HG03108 (cell line): ENCODE measurements at regions not wholly inside any gene's neighbourhood (a gene's known extent, or its start where the extent isn't known, plus 50 kb on each side); places are given as distances from the start of the nearest gene placed in this dataset.
"Not testable (repeated sequence)": the region's sequence is repeated elsewhere in the genome, so short reads cannot be mapped to it uniquely, and the experiment has no call there.

Source experiments
- ATAC-seq: cut with Tn5 transposase; IDR thresholded peaks from one replicate; pipeline ENCODE4 v1.9.1; 2021; ENCODE audit warnings: moderate library complexity; ENCODE audit not compliant: unreplicated experiment

DNA sequence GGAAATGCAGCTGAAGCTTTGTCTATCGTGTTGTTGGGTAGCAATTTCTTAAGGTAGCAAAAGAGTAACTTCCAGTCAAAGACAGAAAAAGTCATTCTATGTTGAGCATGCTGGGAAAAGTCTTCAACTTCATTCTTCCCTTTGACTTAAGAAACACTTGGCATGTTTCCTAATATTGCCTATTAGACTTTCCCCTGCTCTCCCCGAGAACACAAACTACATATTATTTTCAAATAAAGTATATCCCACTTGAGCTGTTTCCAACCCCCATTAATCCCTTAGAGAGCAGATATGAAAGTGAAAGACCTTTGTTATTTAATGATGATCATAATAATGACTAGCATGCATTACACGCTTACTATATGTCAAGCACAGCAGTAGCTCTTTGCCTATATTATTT, 136.0 kb upstream of the SPOPL start:
- no peak for ATAC-seq

DNA sequence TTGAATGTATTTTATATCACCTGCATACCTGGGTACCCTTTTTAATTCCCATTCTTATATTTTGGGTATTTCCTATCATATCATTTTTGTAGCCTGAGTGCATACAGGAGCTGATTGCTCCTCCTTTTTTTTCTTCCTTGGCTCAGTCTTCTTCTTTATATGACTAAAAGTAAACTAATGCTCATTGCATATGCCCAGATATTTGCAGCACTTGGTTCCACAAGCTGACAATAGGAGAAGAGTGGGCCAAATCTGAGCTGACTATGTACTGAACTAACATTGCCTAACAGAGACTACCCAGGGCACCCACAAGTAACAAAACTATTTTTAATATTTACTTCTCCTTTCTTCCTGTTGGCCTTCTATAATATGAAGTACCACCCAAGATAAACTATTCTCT, 131.7 kb upstream of the SPOPL start:
- no peak for ATAC-seq

DNA sequence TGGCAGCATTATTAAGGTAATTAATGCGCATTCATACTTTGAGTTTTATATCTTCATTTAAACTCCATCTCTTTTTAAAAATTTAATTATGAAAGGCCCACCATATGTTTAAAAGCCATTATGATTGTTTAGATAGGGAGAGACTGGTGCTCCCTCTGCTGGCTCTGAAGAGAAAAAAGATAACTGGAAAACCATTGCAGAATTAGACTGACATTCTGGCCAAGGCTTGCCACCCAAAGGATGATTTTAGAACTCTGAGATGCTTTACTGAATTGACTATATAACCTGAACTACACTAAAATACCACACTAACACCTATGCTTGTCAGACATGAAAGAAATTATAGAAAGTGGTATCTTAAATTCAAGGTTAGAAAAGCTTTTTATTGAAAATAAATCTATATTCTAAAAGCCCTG, 127.6 kb upstream of the SPOPL start:
- ATAC-seq = peak; percentile 64

DNA sequence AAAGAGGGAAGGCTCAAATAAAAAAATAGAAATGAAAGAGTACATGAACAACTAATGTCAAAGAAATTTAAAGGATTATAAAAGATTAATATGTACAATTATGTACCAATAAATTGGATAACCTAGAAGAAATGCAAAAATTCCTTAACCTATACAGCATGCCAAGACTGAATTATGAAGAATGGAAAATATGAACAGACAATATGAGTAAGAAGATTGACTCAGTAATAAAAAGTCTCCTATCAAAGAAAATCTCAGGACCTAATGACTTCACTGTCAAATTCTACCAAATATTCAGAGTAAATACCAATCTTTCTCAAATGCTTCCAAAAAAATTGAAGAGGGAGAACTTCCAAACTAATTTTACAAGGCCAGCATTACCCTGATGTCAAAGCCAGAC, 120.2 kb upstream of the SPOPL start:
- ATAC-seq = no peak

DNA sequence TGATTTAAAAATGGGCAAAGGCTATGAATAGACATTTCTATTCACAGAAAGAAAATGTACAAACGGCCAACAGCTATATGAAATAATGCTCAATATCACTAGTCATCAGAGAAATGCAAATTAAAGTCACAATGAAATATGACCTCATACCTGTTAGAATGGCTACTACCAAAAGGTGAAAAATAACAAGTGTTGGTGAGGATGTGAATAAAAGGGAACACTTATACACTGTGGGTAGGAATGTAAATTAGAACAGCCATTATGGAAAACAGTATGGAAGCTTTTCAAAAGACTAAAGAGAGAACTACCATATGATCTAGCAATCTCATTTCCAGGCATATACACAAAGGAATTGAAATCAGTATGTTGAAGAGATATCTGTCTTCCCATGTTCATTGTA, 118.9 kb upstream of the SPOPL start:
- ATAC-seq = no peak

DNA sequence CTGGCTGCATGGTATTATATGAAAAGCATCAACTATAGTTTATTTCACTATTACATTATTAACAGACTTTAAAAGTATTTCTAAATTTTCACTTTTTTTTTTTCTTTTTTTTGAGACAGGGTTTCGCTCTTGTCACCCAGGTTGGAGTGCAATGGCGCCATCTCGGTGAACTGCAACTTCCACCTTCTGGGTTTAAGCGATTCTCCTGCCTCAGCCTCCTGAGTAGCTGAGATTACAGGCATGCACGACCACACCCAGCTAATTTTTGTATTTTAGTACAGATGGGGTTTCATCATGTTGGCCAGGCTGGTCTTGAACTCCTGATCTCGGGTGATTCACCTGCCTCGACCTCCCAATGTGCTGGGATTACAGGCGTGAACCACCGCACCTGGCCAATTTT, 115.4 kb upstream of the SPOPL start:
- ATAC-seq = not testable (repeated sequence)

DNA sequence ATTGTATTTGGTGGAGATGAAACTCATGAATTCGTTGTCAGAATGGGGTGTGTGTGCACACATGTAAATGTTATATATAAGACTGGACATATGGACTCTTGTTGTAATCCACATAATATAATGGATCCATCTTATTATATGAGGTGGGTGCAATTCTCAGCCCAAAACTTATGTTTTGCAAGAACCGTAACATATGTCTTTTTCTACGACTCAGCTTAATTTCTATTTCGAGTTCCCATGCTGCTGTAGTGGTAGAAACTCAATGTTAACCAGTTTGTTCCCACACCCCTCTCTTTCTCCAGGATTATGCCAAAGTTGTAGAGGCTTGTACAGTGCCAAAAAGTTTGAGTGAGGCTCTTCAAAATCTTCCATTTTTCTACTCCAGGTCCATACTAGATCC, 112.5 kb upstream of the SPOPL start:
- ATAC-seq = no peak

DNA sequence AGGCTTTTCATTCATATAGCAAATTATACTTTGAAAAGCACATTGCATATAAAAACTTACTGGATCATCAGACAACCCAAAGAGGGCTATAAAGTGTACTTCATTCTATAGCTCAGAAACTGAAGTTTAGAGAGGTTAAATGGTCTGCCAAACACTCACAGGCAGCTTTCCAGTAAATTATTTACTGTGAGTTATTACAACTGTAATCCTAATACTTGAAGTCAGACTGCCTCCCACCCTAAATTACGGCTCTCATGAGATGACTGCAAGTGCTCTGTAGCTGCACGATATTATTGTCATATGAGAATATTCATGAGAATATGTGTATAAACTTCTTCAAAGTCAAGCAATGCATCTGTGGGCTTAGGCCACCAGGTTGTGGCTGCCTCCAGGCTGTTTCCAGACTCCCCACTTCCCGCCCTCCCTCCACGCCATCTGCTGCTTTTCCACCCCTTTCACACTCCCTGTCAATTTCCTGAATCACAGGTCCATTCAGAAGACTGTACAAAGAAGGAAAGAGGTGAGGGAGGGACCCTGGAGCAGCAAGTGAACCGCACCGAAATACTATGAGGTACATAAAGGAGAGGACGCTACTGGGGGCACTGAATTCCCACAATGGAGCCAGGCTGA, 111.1 kb upstream of the SPOPL start:
- ATAC-seq = no peak

DNA sequence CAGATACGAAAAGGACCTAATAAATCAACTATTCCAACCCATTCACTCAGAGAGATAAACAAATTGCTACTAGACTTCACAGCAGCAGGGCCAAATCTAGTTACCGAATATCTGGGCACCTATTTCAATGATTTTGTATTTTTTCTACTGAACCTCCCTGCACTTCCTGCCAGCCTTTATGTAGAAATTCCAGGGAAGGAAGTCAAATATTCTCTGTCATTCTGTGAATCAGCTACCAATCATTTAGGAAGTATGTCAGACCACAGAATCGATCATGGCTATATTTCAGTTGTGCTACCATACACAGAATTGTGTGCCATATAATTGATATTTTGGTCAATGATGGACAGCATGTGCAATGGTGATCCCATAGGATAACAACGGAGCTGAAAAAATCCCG, 109.6 kb upstream of the SPOPL start:
- no peak for ATAC-seq

DNA sequence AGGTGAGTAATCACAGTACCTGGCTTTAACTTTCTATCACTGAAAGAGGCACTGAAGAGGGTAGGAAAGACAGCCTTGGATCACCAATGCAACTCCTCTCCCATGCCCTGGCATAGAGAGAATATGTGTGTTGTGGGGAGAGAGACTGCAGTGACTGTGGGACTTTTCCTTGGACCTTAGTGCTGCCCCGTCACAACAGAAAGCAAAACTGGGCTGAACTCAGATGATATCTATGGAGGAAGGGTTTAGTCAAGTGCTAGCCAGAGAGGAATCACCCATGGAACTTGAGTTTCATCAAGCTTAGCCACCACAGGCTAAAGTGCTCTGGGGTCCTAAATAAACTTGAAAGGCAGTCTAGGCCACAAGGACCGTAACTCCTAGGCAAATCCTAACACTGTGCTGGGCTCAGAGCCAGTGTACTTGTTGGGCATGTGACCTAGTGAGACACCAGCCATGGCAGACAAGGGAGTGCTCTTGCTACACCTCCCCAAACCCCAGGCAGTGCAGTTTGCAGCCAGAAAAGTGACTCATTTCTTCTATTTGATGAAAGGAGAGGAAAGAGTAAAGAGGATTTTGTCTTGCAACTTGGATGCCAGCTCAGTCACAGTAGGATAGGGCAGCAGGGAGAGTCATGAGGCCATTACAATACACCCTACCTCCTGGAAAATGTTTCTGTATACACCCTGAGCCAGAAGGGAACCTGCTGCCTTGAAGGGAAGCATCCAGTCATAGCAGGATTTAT, 105.8 kb upstream of the SPOPL start:
- ATAC-seq = no peak

DNA sequence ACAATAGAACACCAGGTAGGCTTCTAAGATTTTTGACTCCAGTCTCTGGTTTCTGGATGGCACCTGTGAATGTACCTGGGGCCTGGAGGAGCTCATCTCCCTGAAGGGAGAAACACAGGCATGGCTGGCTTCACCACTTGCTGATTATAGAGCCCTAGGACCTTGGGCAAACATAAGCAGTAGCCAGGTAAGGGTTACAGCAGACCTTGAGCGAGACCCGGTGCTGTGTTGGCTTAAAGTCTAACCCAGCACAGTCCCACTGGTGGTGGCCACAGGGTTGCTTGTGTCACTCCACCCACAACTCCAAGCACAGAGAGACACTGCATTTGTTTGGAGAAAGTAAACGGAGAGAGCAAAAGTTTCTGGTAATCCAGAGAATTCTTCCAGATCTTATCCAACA, 104.7 kb upstream of the SPOPL start:
- ATAC-seq = no peak

DNA sequence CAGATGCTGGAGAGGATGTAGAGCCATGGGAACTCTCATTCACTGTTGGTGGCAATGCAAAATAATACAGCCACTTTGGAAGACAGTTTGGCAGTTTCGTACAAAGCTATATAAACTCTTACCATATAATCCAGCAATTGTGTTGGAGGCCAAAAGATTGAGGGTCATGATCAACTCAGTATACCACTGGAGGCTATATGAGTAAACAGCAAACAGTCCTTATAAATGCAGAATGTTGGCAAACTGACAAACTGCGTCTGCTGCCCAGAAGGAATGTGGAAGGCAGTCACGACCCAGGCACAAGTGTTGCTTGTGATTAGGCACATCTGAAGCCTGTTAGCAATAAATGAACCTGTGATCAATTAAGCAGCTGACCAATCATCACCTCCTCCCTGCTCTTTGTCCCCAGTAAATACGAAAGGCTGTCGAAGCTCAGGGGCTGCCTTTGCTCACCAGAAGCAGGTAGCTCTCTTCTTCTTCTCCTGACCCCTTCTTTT, 98.1 kb upstream of the SPOPL start:
- ATAC-seq = no peak

DNA sequence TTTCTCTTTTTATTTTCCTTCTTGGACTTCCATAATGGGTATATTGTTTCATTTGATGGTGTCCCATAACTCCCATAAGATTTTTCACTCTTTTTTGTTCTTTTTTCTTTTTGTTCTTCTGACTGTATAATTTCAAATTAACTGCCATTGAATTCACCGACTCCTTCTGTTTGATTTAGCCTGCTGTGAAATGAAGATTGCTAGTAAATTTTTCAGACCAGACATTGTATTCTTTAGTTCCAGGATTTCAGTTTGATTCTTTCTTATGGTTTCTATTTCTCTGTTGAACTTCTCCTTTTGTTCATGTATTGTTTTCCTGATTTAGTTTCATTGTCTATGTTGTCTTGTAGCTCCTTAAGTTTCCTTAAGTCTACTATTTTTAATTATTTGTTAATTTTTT, 87.6 kb upstream of the SPOPL start:
- no peak for ATAC-seq

DNA sequence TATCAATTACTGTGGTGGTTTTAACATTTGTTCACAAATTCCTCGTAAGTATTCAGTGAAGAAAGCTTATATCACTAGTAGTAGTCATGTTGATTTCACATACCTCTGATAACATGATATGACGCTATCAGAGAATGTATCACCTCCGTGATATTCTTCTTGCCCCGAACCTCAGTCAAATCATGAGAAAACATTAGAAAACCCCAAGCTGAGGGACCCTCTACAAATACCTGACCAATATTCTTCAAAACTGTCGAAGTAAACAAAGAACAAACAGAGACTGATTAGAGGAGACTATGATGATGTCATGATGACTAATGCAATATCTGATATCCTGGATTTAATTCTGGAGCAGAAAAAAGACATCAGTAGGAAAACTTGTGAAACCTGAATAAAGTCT, 85.6 kb upstream of the SPOPL start:
- no peak for ATAC-seq

DNA sequence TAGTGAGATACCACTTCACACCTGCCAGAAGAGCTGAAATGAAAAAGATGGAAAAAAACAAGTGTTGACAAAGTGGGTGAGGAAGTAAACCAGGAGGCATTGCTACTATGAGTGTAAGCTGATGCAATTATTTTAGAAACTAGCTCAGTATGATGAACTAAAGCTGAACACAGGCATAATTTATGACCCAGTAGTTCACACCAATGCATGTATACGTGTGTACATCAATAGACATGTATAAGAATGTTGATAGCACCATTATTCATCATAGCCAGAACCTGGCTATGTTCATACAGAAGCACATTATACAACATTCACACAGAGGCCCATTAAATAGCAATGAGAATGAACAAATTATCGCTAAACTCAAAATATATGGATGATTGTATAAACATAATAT, 83.1 kb upstream of the SPOPL start:
- no peak for ATAC-seq

DNA sequence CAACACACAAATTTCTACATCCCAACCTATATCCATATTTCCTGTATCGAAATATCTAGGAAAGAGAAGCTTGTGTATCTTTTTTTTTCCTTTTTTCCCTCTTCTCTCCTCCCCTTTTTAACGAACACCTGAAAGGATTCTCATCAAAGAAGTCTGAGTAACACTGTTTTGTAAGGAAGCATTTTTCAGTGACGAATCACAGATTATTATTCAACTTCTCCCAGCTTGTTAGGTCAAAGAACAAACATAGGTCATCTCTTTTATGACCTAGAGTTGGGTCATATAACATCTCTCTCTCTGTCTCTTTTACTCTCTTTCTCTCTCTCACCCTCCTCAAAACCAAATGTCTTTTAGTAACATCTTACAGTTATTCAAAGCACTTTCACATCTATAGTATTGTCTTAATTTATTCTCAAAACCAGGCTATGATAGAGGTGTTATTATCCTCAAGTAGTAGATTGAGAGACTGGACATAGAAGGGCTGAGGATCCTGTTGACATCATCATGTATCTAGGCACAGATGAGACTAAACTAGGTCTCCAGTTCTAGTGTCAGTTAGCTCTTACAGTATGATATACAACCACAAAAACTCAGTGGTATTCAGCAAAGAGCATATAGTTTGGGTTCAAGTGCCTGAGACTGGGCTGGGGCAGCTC, 80.1 kb upstream of the SPOPL start:
- ATAC-seq = no peak

DNA sequence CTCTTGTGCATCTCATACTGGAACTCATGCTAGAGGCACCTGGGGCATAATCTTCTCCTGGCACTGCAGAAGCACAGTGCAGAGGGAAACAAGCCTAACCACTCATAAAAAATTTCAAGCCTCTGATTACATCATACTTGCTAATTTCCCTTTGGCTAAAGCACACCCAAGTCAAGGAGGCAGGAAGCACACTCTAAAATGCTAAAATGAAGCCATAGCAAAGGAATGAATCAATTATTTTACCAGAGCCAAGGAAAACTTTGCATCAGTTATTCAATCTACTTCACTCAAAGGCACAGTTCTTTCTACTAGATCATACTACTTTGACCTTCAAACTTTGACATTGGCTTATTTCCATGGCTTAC, 79.6 kb upstream of the SPOPL start:
- ATAC-seq = no peak

DNA sequence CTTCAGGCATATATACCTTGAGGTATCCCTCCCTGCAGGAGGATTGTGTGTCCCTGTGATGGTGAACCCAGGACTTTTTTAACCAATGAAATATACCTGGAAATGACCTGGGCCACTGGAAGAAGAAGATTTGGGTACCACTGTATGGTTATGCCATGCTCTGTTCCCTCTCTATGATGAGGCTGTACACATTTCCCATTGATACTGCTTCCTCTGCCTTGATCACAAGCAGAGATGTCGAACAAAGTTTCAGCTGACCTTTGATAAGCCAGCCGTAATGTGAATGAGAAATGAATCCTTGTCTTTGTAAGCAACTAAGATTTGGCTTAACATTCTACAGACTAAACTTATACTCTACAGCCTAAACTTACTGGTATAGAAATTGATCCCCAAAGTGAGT, 78.4 kb upstream of the SPOPL start:
- ATAC-seq = no peak

DNA sequence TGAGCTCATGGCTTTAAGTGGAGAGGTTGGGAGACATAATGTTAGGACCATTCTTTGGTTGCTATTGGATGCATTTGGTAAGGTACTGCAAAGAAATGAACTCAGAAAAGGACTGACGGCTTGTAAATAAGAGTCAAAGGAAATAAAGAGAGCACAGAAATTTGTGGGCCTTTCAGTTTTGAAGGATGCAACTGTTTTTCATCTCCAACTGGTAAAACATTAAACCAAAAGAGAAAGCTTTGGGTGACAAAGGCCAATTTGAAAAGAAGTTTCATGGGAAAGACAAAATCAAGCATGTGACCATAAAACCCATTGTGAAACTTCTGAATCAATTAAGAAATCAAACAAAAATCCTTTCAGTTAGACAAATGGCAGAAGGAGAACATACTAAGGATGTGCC, 77.8 kb upstream of the SPOPL start:
- ATAC-seq = no peak

DNA sequence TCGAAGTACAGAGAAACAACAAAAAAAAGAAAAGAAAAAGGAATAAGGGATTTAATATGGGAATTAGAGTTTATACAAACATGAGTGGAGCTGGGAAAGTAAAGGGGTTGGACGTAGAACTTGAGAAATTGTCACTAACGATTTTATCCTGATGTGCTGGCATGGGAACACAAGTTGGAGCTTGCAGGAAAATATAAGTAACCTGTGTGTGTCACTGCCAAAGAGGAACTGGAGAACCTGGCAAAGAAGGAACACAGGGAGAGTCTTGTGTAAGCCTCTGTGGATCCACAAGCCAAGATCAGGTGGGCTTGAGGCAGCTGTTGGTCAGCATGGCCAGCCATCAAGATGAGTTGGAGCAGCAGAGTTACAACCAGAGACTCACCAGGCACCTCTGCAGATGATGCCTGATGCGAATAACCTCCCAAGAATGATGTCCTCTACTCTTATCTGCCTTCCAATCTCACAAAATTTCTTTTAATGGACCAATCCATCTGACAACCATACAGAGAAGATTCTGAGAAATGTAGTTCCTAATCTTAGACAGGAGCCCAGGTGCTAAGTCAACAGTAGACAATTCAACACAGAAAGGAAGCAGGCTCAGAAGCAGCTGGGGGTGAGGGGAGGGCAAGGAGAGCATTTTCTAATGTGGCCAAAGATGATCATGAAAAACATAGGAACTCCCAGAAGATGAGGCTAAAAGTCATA, 77.0 kb upstream of the SPOPL start:
- no peak for ATAC-seq

DNA sequence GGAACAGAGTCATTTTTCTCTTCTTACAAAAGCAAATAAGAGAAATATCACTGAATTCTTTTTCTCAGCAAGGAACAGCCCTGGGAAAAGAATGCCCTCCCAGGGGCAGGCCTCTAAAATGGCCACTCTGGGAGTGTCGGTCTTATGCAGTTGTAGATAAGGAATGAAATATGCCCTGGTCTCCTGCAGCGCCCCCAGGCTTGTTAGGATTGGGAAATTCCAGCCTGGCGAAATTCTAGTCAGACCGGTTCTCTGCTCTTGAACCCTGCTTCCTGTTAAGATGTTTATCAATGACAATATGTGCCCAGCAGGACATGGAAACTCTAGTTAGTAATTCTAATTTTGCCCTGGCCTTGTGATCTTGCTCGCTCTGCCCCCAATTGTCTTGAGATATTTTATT, 75.5 kb upstream of the SPOPL start:
- not testable (repeated sequence) for ATAC-seq
